NCI-H2107 treated with DMSO at 0.1 percent for 48 hours (cell line): ENCODE measurements at regions not wholly inside any gene's neighbourhood (a gene's known extent, or its start where the extent isn't known, plus 50 kb on each side); places are given as distances from the start of the nearest gene placed in this dataset.

Source experiments
- DNase-seq: peaks from one replicate; lab custom pipeline; 2025; ENCODE audit not compliant: unreplicated experiment; lab: John Stamatoyannopoulos, UW

DNA sequence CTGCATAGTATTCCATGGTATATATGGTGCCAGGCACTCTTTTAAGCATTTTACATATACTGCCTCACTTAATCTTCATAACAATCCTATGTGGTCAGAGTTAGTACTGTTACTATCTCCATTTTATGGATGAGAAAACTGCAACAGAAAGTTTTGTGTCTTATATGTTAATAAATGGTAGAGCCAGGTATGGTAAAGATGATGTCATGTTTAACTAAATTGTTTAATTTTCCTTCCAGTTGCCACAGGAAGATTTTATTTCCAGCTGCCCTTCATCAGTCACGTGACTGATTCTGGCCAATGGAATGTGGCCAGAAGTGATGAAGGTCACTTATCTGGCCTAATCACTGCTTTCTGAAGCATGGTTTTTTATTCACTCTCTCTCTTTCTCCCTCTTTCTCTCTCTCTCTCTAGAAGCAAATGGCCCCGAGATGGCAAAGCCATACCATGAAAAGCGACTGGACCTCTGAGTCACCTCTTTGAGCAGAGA, 75.7 kb upstream of the BTBD3 start:
- DNase-seq, result no peak

DNA sequence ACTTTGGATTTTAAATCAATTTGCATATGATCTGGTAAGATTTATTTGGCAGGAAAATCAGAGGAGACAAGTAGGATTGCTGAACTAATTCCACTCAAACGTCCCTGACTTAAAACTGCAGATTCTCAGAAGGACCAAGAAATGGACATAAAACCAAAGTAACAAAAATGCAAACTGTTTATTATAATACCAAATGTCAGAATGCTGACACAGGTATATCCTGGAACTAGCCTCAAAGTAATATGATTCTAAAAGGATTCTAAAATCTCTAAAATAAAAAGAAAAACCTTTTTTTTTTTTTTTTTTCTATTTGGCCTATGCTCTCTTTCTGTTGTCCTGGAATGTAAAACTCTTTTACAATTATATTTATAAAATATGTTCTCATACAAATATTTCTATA, 74.4 kb upstream of the BTBD3 start:
- DNase-seq, result no peak

DNA sequence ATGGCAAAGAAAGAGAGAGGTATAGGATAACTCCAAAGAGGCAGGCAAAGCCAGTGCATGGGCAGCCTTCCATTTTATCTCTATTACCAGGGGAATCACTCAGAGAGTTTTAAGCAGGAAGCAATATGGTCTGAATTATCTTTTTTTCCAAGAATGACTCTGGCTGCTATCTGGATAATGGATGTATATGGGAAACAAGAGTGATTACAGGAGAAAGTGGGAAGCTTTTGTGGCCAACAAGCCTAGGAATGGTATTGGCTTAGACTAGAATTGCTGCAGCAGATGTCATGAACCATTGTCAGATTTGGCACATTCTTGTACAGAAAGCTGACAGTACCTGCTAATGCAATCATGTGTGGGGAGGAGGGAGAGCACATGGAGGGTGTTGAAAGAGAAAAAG, 73.0 kb upstream of the BTBD3 start:
- DNase-seq, result no peak

DNA sequence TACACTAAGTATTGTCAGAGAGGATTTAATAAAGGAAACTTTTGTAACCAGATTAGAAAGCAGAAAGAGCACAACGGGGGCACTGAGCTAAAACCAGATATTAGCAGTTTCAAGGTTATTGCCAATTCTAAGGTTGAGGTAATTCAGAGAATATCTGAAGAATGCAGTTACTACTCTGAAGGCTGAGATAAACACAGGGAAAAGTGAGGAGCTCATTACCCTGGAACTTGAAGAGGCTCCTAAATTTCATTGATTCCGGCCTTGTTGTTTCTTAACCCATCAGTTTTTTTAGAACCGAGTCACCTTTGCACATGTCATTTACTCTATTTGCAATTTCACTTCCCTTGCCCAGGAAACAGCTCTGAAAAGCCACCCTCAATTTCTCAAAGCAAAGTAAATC, 72.4 kb upstream of the BTBD3 start:
- no peak for DNase-seq

DNA sequence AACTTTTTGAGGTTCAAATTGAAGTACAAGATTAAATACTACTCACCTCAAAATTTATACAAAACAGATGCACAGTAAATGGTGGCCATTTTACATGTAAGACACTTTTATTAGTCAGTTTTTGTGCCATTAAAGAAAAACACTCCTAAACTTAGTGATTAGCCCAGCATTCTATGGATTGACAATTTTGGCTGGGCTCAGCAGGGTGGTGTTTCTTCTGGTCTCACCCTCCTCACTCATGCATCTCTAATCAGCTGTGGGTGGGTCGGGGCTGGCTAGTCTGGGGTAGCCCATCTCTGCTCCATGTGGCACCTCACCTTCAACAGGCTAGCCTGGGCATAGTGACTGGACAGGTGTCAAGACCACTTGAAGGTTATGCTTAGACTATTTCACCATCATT, 71.6 kb upstream of the BTBD3 start:
- DNase-seq, result no peak

DNA sequence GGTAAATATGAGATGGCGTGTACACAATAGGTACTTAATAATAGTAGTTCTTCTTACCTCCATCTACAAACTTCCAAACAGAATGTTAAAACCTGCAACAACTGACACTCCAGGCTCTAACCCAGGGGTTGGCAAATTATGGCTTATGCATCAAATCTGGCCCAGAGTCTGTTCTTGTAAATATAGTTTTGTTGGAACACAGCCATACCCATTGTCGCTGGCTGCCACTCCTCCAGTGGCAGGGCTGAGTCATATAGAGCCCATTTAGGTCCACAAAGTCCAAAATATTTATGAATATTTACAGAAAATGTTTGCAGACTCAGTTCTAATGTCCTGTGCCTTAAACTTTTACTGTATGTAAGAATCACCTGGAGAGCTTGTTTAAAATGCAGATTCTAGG, 69.9 kb upstream of the BTBD3 start:
- no peak for DNase-seq

DNA sequence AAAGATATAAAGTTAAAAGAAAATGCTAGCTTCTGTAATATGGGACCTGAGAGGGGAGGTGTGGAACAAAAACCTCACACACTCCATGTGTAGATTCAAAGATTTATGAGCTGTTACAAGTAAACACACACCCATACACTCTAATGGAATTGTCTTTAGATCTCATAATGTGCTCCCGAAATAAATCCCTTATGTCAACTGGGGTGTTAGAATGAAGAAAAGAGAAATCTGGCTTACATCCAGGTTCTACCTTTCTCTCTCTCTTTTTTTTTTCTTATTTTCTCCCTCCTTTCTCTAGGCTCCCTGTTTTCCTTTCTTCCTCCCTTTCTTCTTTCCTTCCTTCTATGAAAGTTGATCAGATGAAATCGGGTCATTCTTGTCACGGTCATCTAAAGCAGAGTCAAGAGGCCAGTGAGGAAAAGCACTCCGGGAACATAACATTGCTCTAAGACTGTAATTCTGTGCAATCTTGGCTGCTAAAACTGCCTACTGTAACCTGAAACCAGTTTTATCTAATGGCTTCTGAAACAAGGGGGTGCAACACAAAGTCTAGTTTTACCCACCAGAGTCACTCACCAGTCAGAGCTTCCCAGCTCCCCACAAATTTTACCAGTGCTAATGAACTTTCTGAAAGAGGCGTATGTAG, 68.3 kb upstream of the BTBD3 start:
- no peak for DNase-seq

DNA sequence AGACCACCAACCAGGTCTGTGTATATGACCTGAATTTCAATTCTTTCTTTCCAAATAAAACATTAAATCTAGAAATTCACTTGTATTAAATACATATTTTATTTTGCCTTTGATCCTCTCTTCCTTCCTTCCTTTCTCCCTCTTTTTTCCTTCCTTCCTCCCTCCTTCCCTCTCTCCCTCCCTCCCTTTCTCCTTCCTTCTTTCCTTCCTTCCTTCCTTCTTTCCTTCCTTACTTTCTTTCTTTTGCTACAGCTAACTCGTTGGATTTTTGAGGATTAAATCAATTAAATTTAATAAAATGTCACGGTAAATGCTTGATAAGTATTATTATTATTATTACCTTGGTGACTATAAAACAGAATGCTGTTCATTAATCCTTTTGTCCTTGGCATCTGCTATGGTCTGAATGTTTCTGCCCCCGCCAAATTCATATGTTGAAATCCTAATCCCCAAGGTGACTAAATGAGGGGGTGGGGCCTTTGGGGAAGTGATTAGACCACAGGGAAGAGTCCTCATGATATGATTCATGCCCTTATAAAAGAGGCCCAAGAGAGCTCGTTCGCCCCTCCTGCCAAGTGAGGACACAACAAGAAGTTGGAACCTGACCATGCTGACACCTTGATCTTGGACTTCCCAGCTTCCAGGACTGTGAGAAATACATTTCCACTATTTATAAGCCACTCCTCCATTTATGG, 67.6 kb upstream of the BTBD3 start:
- no peak for DNase-seq

DNA sequence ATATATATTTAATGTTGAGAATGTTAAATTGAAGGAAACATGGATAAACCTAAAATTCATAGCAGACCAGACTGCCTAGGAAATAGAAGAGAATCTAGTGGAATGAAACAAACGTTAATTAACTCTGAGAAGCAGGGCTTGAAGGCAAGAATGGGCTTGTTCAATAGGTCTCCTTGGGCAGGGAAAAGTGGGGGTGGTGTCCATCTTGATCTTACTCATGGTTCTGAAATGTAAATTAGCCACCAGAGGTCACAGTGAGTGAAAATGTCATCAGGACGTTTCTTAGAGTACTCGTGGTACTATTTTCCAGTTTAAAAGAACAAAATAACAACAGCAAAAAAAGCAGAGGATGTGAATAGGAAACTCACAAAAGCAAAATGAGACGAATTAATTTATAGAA, 66.8 kb upstream of the BTBD3 start:
- DNase-seq, result no peak

DNA sequence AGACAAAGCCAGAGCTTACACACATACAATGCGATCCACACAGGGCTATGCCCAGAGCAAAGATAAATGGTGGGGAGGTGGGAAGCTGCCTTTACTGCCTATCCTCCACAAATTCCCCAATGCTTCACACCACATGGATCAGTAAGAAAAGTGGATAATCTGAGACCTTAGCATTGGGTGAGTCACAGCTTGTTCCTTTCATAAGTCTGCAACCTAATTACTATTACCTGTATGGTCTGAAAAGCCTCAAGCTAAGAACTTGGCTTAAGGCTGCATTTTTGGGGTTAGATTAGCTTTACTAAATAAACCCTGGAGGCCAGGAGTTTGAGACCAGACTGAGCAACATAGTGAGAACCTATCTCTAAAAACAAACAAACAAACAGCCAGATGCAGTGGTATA, 66.0 kb upstream of the BTBD3 start:
- DNase-seq, result no peak

DNA sequence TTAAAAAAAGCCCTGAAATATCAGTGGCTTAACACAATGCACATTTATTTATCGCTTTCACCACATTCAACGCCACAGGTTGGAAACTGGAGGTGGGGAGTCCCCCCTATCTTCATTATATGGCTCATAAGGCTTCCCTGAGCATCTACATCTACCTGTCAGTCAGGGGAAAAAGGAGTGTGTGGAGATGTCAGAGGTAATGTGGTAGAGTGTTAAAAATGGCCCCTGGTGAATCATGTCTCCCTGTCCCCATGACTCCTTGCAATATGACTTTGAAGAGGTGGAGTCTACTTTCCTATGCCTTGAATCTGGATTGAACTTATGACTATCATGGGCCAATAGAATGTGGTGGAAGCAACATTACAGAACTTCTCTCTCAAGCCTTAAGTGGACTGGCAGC, 65.5 kb upstream of the BTBD3 start:
- DNase-seq, result no peak

DNA sequence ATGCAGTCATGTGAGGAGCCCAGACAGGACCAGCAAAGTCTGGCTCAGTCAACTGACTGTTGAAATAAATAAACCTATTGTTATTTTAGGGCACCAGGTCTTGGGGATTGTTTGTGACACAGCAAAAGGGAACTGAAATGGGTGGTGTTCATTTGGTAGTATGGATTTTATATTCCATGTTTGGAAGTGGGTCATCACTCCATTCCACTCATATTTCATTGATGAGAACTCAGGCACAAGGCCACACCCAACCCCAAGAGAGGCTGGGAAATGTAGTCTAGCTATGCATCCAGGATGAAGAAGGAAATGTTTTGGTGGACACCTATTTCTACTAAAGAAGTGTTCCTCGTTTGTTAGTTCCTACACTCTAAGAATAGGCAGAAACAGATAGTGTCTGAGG, 64.9 kb upstream of the BTBD3 start:
- no peak for DNase-seq

DNA sequence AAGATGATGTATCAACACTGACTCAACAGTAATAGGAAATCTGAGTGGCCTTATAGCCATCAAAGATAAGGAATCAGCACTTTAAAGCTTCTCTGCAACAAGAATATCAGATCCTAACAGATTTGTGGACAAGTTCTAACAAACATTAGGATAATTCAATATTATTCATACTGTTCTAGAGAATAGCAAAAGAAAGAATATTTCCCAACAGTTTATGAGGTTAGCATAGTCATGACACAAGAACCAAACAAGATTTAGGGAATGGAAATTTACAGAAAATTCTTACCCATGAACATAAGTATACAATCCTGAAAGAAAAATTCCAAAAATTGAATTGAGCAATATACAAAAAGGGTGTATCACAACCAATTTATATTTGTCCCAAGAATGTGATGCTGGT, 64.3 kb upstream of the BTBD3 start:
- DNase-seq, result no peak

DNA sequence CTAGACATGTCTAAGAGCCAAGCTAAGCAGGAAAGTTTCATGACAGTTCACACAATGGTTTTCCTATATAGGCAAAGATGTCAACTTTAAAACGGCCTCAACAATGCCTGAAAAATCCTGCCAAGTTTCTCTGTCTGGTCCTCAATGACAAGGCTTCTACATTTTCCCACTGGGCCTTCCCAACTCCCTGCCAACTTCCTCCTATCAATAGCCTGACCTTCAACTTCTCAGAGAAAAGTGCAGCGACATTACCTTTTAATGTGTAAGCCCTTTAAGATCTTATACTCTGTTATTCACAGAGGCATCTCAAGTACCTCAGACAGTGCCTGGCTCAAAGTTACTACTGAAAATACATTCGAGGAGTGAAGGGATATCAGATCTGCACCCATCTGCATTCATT, 56.2 kb upstream of the BTBD3 start:
- no peak for DNase-seq

DNA sequence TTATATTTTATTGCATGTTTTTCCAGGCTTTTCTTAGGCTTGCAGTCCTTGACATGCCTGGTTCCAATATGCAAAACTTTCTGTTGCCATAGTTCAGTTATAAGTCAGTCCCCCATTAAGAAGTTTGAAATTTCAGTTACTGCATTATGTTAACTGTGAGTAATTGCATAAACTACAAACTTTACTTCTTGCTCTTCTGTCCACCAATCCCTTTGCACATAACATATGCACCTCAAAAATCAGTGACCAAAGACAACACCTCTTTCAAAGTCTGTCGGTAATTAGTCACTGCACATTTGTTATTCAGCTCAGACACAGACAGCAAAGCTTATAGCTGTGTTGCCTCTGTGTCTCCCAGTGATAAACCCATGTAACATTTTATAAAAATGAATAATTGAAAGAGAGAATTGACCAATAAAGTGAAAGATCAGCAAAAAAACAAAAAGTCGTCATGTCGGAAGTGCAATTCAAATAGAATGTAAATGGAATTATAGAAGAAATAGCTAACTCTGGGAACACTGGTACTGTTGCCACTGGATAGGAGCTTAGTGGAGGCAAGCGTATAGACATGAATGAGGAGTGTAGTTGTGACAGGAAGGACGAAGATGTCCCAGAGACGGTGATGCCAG, 50.3 kb upstream of the BTBD3 start:
- DNase-seq, result no peak
